Heart left ventricle (tissue), 13 donors: ENCODE measurements at regions not wholly inside any gene's neighbourhood (a gene's known extent, or its start where the extent isn't known, plus 50 kb on each side); places are given as distances from the start of the nearest gene placed in this dataset.

Experiments used
- POLR2A ChIP-seq, 2 donors: fragments of 450-650 bp; IDR thresholded peaks; one replicate each; pipeline ENCODE4 v1.6.1; 2017; ENCODE audit warnings: antibody characterized with exemption in 2 of 2, mild to moderate bottlenecking in 2 of 2, moderate library complexity in 2 of 2
- TF ChIP-seq, protein P1 (sequence below), 12 donors: fragments of 200-600 bp; sonication (generic) in 4 of 12; IDR thresholded peaks; one replicate each; pipeline versions ENCODE4 v1.5.0 to v1.8.0; 2018 to 2022; ENCODE audit warnings: antibody characterized with exemption in 12 of 12, mild to moderate bottlenecking in 5 of 12
- donor health status: ischemic (EF 13 %, LVEDD 7.1; RV severe dilation, severe dysfunction).
- donor health status: DM: no; HTN: yes; CAD: no.
- donor health status: DM: no; HTN: no; CAD: no.
- donor health status: ischemic (EF 25% LVEDD 6.9; RV normal size, moderate dysfunction).
- donor health status: ischemic (EF 25% LVEDD 5.7; RV mildly dilated, moderate dysfunction).
- donor health status: ischemic (EF 35%, LVEDD 5.7; RV mildly dilated, moderate dysfunction).
- donor health status: nonischemic (EF 11% LVEDD 7.7; RV severe dilation, severe dysfunction).
- donor health status: DM: yes; HTN: yes; CAD: no.
- donor health status: PGD.
- donor health status: ischemic (EF 29% LVEDD 5.4; RV normal size, mild dysfunction).
- donor health status: nonischemic (EF 23%, LVEDD 6.1; RV moderate dilation, normal function).

DNA sequence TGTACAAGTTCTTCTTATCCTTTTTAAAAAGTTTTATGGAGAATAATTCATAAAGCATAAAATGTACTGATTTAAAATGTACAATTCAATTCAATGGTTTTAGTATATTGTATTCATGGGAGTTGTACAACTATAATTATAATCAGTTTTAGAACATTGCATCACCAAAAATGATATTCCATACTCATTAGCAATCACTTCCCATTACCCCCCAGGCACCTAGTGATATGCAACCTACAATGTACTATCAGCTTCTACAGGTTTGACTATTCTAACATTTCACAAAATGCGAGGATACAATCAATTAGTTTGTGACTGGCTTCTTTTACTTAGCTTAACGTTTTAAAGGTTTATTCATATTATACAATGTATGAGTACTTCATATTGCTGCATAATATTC lies 49.9 kb upstream of the USP9Y start:
- TF ChIP-seq, protein P1, sequence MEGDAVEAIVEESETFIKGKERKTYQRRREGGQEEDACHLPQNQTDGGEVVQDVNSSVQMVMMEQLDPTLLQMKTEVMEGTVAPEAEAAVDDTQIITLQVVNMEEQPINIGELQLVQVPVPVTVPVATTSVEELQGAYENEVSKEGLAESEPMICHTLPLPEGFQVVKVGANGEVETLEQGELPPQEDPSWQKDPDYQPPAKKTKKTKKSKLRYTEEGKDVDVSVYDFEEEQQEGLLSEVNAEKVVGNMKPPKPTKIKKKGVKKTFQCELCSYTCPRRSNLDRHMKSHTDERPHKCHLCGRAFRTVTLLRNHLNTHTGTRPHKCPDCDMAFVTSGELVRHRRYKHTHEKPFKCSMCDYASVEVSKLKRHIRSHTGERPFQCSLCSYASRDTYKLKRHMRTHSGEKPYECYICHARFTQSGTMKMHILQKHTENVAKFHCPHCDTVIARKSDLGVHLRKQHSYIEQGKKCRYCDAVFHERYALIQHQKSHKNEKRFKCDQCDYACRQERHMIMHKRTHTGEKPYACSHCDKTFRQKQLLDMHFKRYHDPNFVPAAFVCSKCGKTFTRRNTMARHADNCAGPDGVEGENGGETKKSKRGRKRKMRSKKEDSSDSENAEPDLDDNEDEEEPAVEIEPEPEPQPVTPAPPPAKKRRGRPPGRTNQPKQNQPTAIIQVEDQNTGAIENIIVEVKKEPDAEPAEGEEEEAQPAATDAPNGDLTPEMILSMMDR (IDR thresholded peaks at IDR 0.05) = no peak
- TF ChIP-seq POLR2A (IDR thresholded peaks at IDR 0.05) = no peak
